GM18870 (cell line): ENCODE measurements at regions not wholly inside any gene's neighbourhood (a gene's known extent, or its start where the extent isn't known, plus 50 kb on each side); places are given as distances from the start of the nearest gene placed in this dataset.

ENCODE experiments used
- ATAC-seq: cut with Tn5 transposase; IDR thresholded peaks from one replicate; pipeline ENCODE4 v1.9.1; 2021; ENCODE audit warnings: moderate library complexity; ENCODE audit not compliant: unreplicated experiment

GRCh38 chr6:44559486-44560270 is 172.2 kb downstream of the CDC5L start:
- ATAC-seq: no peak

GRCh38 chr6:44560458-44561059 is 173.1 kb downstream of the CDC5L start:
- ATAC-seq: no peak

GRCh38 chr6:44561060-44561623 is 173.6 kb downstream of the CDC5L start:
- ATAC-seq: no peak

- ATAC-seq: no peak
Observed at GRCh38 chr6:44561832-44562665, 174.5 kb downstream of the CDC5L start.

- ATAC-seq: no peak
Observed at GRCh38 chr6:44563397-44563796, 175.9 kb downstream of the CDC5L start.

- ATAC-seq: no peak
Observed at GRCh38 chr6:44564906-44565524, 177.5 kb downstream of the CDC5L start.

GRCh38 chr6:44567406-44567805 is 179.9 kb downstream of the CDC5L start:
- ATAC-seq: no peak

- no peak for ATAC-seq
Observed at GRCh38 chr6:44569131-44569530, 181.6 kb downstream of the CDC5L start.

- ATAC-seq: no peak
Observed at GRCh38 chr6:44569931-44570385, 182.5 kb downstream of the CDC5L start.

- no peak for ATAC-seq
Observed at GRCh38 chr6:44571510-44571909, 184.0 kb downstream of the CDC5L start.

GRCh38 chr6:44572346-44572745 is 184.8 kb downstream of the CDC5L start:
- ATAC-seq: no peak

- ATAC-seq: no peak
Observed at GRCh38 chr6:44575644-44576043, 188.1 kb downstream of the CDC5L start.

- ATAC-seq: no peak
Observed at GRCh38 chr6:44576132-44576631, 188.7 kb downstream of the CDC5L start.

GRCh38 chr6:44580901-44581300 is 193.4 kb downstream of the CDC5L start:
- no peak for ATAC-seq

GRCh38 chr6:44582930-44583329 is 195.4 kb downstream of the CDC5L start:
- ATAC-seq: no peak

- no peak for ATAC-seq
Observed at GRCh38 chr6:44590471-44590870, 203.0 kb downstream of the CDC5L start.

- ATAC-seq: no peak
Observed at GRCh38 chr6:44593539-44593944, 206.0 kb downstream of the CDC5L start.

- ATAC-seq: no peak
Observed at GRCh38 chr6:44594481-44594880, 207.0 kb downstream of the CDC5L start.

- no peak for ATAC-seq
Observed at GRCh38 chr6:44598679-44599078, 211.2 kb downstream of the CDC5L start.

GRCh38 chr6:44599672-44600071 is 212.2 kb downstream of the CDC5L start:
- ATAC-seq: no peak
